ENCODE measurements at regions not wholly inside any gene's neighbourhood (a gene's known extent, or its start where the extent isn't known, plus 50 kb on each side); places are given as distances from the start of the nearest gene placed in this dataset.

GRCh38 chr6:66796987-66797386 lies 1090.0 kb upstream of the EYS start:
- DNase-seq (ENCODE audit: low read depth): no peak

DNA sequence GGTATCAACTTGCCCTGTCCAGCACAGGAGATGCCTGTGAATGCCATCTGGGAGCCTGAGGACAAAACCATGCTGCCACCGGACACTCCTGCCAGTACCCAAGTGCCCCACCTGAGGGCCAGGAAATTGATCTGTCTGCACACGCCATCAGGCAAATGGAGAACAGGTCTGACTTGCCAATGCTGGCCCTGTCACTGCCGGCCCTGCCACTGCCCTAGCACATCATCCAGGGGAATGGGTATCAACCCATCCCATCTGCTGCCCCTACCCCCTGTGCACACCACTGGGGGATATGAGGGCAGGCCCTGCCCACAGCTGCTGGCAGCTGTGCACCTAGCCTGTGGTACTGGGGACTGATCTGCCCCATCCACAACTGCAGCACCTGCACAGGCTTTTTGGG lies 1081.6 kb upstream of the EYS start:
- DNase-seq (ENCODE audit: low read depth): no peak

- DNase-seq (ENCODE audit: low read depth): no peak
Observed at GRCh38 chr6:66772800-66773199, 1065.8 kb upstream of the EYS start.

DNA sequence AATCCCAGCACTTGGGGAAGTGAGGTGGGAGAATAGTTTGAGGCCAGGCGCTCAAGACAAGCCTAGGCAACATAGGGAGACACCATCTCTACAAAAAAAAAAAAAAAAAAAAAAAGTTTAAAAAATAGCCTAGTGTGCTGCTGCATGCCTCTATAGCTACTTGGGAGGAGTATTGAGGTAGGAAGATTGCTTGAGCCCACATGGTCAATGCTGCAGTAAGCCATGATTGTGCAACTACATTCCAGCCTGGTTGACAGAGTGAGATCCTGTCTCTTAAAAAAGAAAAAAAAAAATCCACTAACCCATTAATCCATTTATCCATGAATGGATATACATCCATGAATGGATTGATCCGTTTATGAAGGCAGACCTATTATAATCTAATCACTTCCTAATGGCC lies 1064.6 kb upstream of the EYS start:
- no peak for DNase-seq (ENCODE audit: low read depth)

- DNase-seq (ENCODE audit: low read depth): no peak
Observed at GRCh38 chr6:66751630-66752029, 1044.6 kb upstream of the EYS start.

- DNase-seq (ENCODE audit: low read depth): no peak
Observed at GRCh38 chr6:66740346-66740745, 1033.3 kb upstream of the EYS start.

- no peak for DNase-seq (ENCODE audit: low read depth)
Observed at GRCh38 chr6:66735106-66735890, 1028.3 kb upstream of the EYS start.

- no peak for DNase-seq (ENCODE audit: low read depth)
Observed at GRCh38 chr6:66731310-66731709, 1024.3 kb upstream of the EYS start.

DNA sequence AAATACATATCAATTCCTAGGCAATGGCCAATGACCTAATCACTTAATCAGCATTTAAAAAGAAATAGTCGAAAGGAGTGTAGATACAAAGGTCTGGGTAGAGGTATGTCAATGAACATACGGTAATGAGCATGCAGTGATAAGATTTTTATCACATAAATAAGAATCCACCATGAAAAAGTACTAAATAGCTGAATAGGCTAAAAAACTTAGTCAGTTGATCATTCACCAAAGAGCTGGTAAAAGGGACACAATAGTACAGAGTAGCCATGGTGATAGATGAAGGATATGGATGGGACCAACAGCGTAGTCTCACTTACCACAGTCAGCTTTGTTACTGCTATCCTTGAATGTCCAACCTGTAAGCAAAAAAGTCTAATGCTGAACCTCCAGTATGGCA lies 1018.6 kb upstream of the EYS start:
- no peak for DNase-seq (ENCODE audit: low read depth)

- DNase-seq (ENCODE audit: low read depth): no peak
Observed at GRCh38 chr6:66717801-66718200, 1010.8 kb upstream of the EYS start.

DNA sequence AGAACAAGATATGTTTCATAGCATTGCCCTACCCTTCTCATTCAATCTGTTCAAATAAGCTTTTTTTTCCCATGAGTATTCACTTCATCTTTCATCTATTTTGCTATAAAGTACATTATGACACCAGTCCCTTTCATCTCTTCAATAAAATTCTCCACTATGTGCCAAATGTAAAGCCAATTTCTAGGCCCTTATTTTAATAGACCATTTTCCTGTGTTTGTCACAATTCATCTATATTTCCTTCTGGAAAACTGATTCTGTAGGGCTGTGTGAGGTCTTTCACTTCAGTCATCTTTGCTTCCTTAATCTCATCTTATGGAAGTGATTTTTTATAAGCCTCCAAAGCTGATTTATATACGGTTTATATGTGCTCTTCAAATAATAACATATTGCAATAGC lies 992.4 kb upstream of the EYS start:
- DNase-seq (ENCODE audit: low read depth): no peak

DNA sequence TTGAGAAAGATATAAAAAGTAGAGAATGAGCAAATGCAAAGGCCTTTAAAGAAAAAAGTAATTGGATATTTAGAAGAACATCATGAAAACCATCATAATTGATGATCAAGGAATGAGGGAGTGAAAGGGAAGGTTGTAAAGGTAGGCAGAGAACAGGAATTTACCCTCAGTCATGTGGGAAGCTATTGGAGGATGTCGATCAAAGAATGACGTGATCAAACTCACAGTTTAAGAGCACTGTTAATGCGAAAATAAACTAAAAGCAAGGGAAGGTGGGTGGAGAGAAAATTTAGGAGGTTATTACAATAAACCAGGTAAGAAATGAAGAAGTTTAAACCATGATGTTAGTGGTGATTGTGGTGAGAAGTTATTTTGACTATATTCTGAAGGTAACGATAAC lies 982.6 kb upstream of the EYS start:
- no peak for DNase-seq (ENCODE audit: low read depth)

DNA sequence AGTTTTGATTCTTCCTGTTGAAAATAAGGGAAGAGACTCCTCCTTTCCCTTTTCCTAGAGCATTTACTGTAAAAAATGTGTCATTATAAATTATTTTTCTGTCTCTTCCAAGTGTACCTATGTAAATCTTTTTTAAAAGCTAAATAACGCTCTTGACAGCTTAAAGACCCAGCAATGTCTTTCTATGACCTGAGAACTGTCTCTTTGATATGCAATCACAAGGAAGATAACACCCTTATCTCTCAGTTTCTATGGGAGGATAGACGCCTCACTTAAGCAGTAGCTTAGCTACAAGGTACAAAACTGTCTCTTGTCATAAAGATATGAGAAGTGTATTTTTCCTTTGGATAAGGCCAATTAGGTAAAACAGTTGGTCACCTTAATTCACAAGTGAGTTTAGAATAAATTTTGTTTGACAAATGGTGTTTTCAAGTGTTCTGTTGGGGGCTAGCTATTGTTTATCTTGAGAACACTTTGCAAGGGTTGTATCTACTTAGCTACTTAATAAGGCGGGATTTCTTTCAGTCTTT lies 980.6 kb upstream of the EYS start:
- DNase-seq (ENCODE audit: low read depth): no peak

DNA sequence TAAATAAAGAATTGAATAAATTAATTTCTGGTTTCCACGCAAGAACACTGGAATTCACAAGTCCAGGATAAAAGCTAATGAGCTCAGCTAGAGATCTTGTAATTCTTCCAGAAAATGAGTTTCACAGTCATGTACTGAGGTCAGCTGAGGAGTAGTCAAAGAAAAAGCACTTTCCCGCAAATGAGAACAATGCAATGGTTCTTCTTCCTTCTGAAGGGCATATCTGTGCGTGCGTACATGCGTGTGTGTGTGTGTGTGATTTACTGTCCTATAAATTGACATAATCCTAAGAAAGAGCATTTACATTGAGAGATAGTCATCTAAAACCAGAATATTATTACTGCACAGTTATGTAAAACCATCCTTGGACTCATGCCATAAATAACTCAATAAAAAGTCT lies 968.9 kb upstream of the EYS start:
- DNase-seq (ENCODE audit: low read depth): no peak

GRCh38 chr6:66664112-66664511 lies 957.1 kb upstream of the EYS start:
- DNase-seq (ENCODE audit: low read depth): no peak

- DNase-seq (ENCODE audit: low read depth): no peak
Observed at GRCh38 chr6:66662721-66663507, 955.9 kb upstream of the EYS start.

DNA sequence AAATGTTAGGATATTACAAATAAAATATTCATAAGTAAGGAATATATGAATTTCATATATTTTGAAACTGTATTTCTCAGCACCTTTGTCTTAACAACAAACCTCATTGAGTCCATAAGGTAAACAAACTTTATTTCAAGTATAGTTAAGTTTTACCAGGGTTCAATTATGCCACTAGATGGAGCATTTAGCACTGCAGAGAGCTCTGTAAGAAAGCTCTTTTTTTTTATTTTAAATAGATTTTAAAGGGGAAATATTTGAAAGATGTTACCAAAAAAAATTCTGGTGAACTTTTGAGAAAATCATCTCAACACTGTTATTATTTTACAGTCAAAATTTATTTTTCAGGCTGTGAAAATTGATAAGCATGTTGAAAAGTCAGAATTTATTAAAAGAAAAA lies 955.2 kb upstream of the EYS start:
- DNase-seq (ENCODE audit: low read depth): no peak

- DNase-seq (ENCODE audit: low read depth): no peak
Observed at GRCh38 chr6:66655420-66655819, 948.4 kb upstream of the EYS start.

DNA sequence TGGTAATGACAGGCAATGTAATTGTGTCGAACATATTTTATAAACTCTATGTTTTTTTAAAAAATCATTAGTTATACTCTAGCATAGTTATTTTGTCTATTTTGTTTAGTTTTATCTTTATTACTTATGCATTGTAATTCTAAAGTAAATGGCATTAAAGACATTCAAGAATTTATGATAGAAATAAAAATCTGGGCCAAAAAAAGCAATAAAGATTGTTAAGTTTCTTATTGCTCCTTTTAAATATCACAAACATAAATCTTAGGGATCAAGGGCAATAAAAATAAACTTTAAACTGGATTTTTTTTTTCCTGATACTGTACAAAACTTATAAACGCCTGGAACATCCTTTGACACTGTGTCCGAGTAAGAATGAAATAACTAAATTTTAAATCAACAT lies 931.5 kb upstream of the EYS start:
- no peak for DNase-seq (ENCODE audit: low read depth)

- DNase-seq (ENCODE audit: low read depth): no peak
Observed at GRCh38 chr6:66638099-66638498, 931.1 kb upstream of the EYS start.

- DNase-seq (ENCODE audit: low read depth): no peak
Observed at GRCh38 chr6:66628917-66629316, 921.9 kb upstream of the EYS start.

GRCh38 chr6:66623050-66623449 lies 916.0 kb upstream of the EYS start:
- DNase-seq (ENCODE audit: low read depth): no peak

- DNase-seq (ENCODE audit: low read depth): no peak
Observed at GRCh38 chr6:66605971-66606370, 898.9 kb upstream of the EYS start.

Data from activated T-cell treated with anti-CD3 and anti-CD28 coated beads for 48 hours (primary cell).